ENCODE measurements at regions not wholly inside any gene's neighbourhood (a gene's known extent, or its start where the extent isn't known, plus 50 kb on each side); places are given as distances from the start of the nearest gene placed in this dataset.

GRCh38 chr7:142345811-142346210 lies 88.0 kb upstream of the PRSS58 start:
- DNase-seq (ENCODE audit: low read depth in 1 of 2, low spot score in 2 of 2), result no peak
- H3K27ac ChIP-seq, result no peak overlapping the region

GRCh38 chr7:142338633-142339501 lies 81.0 kb upstream of the PRSS58 start:
- H3K27me3 ChIP-seq (replicated peaks), result peaks cover 12% of the 10 kb centered on the region; the same call in 1 of the 2 replicates
- H3K4me3 ChIP-seq, result no peak overlapping the region
- H3K9me3 ChIP-seq (replicated peaks), result no peaks in the 10 kb centered on the region
- no peak for DNase-seq (ENCODE audit: low read depth in 1 of 2, low spot score in 2 of 2)
- no peaks in the 10 kb centered on the region for H3K36me3 ChIP-seq
- no peak overlapping the region for H3K27ac ChIP-seq
- no peaks in the 10 kb centered on the region for H3K4me1 ChIP-seq (replicated peaks)

More at GRCh38 chr7:142345811-142346210, 88.0 kb upstream of the PRSS58 start:
- Histone ChIP-seq H3K36me3 (no peaks in the 10 kb centered on the region), H3K9me3 (replicated peaks) (no peaks in the 10 kb centered on the region), H3K4me1 (replicated peaks) (no peaks in the 10 kb centered on the region), H3K4me3 (no peak overlapping the region), H3K27me3 (replicated peaks) (peaks cover 4% of the 10 kb centered on the region; the same call in 1 of the 2 replicates)

- H3K9me3 ChIP-seq (replicated peaks), result no peaks in the 10 kb centered on the region
- no peaks in the 10 kb centered on the region for H3K36me3 ChIP-seq
- H3K27ac ChIP-seq, result no peak overlapping the region
- no peaks in the 10 kb centered on the region for H3K4me1 ChIP-seq (replicated peaks)
- H3K4me3 ChIP-seq, result no peak overlapping the region
- H3K27me3 ChIP-seq (replicated peaks), result peaks cover 12% of the 10 kb centered on the region; the same call in 1 of the 2 replicates
- DNase-seq (ENCODE audit: low read depth in 1 of 2, low spot score in 2 of 2), result no peak
These were observed 79.5 kb upstream of the PRSS58 start for GRCh38 chr7:142337054-142338001.

GRCh38 chr7:142334806-142335205 lies 76.9 kb upstream of the PRSS58 start:
- Histone ChIP-seq H3K9me3 (replicated peaks) (no peaks in the 10 kb centered on the region), H3K4me3 (no peak overlapping the region), H3K4me1 (replicated peaks) (no peaks in the 10 kb centered on the region), H3K36me3 (no peaks in the 10 kb centered on the region), H3K27me3 (replicated peaks) (peaks cover 12% of the 10 kb centered on the region; the same call in 1 of the 2 replicates), H3K27ac (no peak overlapping the region)
- no peak for DNase-seq (ENCODE audit: low read depth in 1 of 2, low spot score in 2 of 2)

- H3K4me1 ChIP-seq (replicated peaks), result no peaks in the 10 kb centered on the region
- H3K27me3 ChIP-seq (replicated peaks), result peaks cover 12% of the 10 kb centered on the region; the same call in 1 of the 2 replicates
These were observed 76.4 kb upstream of the PRSS58 start for GRCh38 chr7:142334236-142334635.

GRCh38 chr7:142332421-142332820 lies 74.6 kb upstream of the PRSS58 start:
- DNase-seq (ENCODE audit: low read depth in 1 of 2, low spot score in 2 of 2), result no peak
- Histone ChIP-seq H3K27me3 (replicated peaks) (peaks cover 8% of the 10 kb centered on the region; the same call in 1 of the 2 replicates), H3K36me3 (no peaks in the 10 kb centered on the region), H3K27ac (no peak overlapping the region), H3K4me3 (no peak overlapping the region), H3K9me3 (replicated peaks) (no peaks in the 10 kb centered on the region), H3K4me1 (replicated peaks) (no peaks in the 10 kb centered on the region)

More at GRCh38 chr7:142334236-142334635, 76.4 kb upstream of the PRSS58 start:
- Histone ChIP-seq H3K4me3 (no peak overlapping the region), H3K36me3 (no peaks in the 10 kb centered on the region), H3K9me3 (replicated peaks) (no peaks in the 10 kb centered on the region), H3K27ac (no peak overlapping the region)
- no peak for DNase-seq (ENCODE audit: low read depth in 1 of 2, low spot score in 2 of 2)

GRCh38 chr7:142331941-142332340 lies 74.1 kb upstream of the PRSS58 start:
- Histone ChIP-seq H3K36me3 (no peaks in the 10 kb centered on the region), H3K27me3 (replicated peaks) (0 out of 2 replicates have a peak, but pooled peaks cover 6% of the 10 kb centered on the region), H3K4me1 (replicated peaks) (no peaks in the 10 kb centered on the region), H3K27ac (no peak overlapping the region), H3K4me3 (no peak overlapping the region), H3K9me3 (replicated peaks) (no peaks in the 10 kb centered on the region)
- DNase-seq (ENCODE audit: low read depth in 1 of 2, low spot score in 2 of 2), result no peak

- Histone ChIP-seq H3K27me3 (replicated peaks) (no peaks in the 10 kb centered on the region), H3K4me3 (no peak overlapping the region), H3K36me3 (no peaks in the 10 kb centered on the region), H3K4me1 (replicated peaks) (no peaks in the 10 kb centered on the region), H3K9me3 (replicated peaks) (no peaks in the 10 kb centered on the region), H3K27ac (no peak overlapping the region)
- DNase-seq (ENCODE audit: low read depth in 1 of 2, low spot score in 2 of 2), result no peak
These were observed 71.4 kb upstream of the PRSS58 start for GRCh38 chr7:142329062-142329790.

- H3K36me3 ChIP-seq, result no peaks in the 10 kb centered on the region
- no peaks in the 10 kb centered on the region for H3K27me3 ChIP-seq (replicated peaks)
- no peak for DNase-seq (ENCODE audit: low read depth in 1 of 2, low spot score in 2 of 2)
- no peak overlapping the region for H3K27ac ChIP-seq
- H3K4me1 ChIP-seq (replicated peaks), result no peaks in the 10 kb centered on the region
- no peaks in the 10 kb centered on the region for H3K9me3 ChIP-seq (replicated peaks)
- H3K4me3 ChIP-seq, result no peak overlapping the region
These were observed 70.7 kb upstream of the PRSS58 start for GRCh38 chr7:142328551-142328950.

- H3K4me3 ChIP-seq, result no peak overlapping the region
- H3K36me3 ChIP-seq, result no peaks in the 10 kb centered on the region
These were observed 70.0 kb upstream of the PRSS58 start for GRCh38 chr7:142327628-142328405.

GRCh38 chr7:142323706-142324105 lies 65.8 kb upstream of the PRSS58 start:
- Histone ChIP-seq H3K36me3 (no peaks in the 10 kb centered on the region), H3K27me3 (replicated peaks) (no peaks in the 10 kb centered on the region), H3K9me3 (replicated peaks) (no peaks in the 10 kb centered on the region), H3K4me3 (no peak overlapping the region), H3K4me1 (replicated peaks) (no peaks in the 10 kb centered on the region), H3K27ac (no peak overlapping the region)
- no peak for DNase-seq (ENCODE audit: low read depth in 1 of 2, low spot score in 2 of 2)

More at GRCh38 chr7:142327628-142328405, 70.0 kb upstream of the PRSS58 start:
- Histone ChIP-seq H3K4me1 (replicated peaks) (no peaks in the 10 kb centered on the region), H3K27me3 (replicated peaks) (no peaks in the 10 kb centered on the region), H3K27ac (no peak overlapping the region), H3K9me3 (replicated peaks) (no peaks in the 10 kb centered on the region)
- DNase-seq (ENCODE audit: low read depth in 1 of 2, low spot score in 2 of 2), result no peak

- no peak overlapping the region for H3K4me3 ChIP-seq
- H3K27me3 ChIP-seq (replicated peaks), result no peaks in the 10 kb centered on the region; the same call in 1 of the 2 replicates
- no peak overlapping the region for H3K27ac ChIP-seq
- H3K9me3 ChIP-seq (replicated peaks), result no peaks in the 10 kb centered on the region
- H3K36me3 ChIP-seq, result no peaks in the 10 kb centered on the region
- H3K4me1 ChIP-seq (replicated peaks), result no peaks in the 10 kb centered on the region
- no peak for DNase-seq (ENCODE audit: low read depth in 1 of 2, low spot score in 2 of 2)
These were observed 63.5 kb upstream of the PRSS58 start for GRCh38 chr7:142321391-142321790.

Data from SJSA1 (cell line).